Activated CD4-positive, alpha-beta memory T cell treated with anti-CD3 and anti-CD28 coated beads for 36 hours (primary cell): ENCODE measurements at regions not wholly inside any gene's neighbourhood (a gene's known extent, or its start where the extent isn't known, plus 50 kb on each side); places are given as distances from the start of the nearest gene placed in this dataset.
"Not testable (repeated sequence)": the region's sequence is repeated elsewhere in the genome, so short reads cannot be mapped to it uniquely, and the experiment has no call there.

Experiments used
- CTCF ChIA-PET: fragments of 350-600 bp; sonication (Branson Sonifier 250); formaldehyde crosslinking; loops from one replicate; lab custom pipeline; 2021; ENCODE audit warnings: antibody characterized with exemption, inconsistent platforms; lab: Charles Lee
- POLR2A ChIA-PET: fragments of 350-600 bp; sonication (Branson Sonifier 250); formaldehyde crosslinking; loops from one replicate; lab custom pipeline; 2021; ENCODE audit warnings: antibody characterized with exemption; lab: Charles Lee
- DNase-seq: peaks from one replicate; pipeline ENCODE4 v3.0.0-alpha.2; 2020
- H3K27ac Mint-ChIP-seq: one replicate; pipeline ENCODE4 v1.8.0; 2021; ENCODE audit warnings: mixed read lengths
- H3K27me3 Mint-ChIP-seq: one replicate; pipeline ENCODE4 v1.8.0; 2021; ENCODE audit warnings: mixed read lengths
- H3K36me3 Mint-ChIP-seq: one replicate; pipeline ENCODE4 v1.8.0; 2021; ENCODE audit warnings: mixed read lengths
- H3K4me1 Mint-ChIP-seq: one replicate; pipeline ENCODE4 v1.8.0; 2021; ENCODE audit warnings: low read depth, mixed read lengths
- H3K4me3 Mint-ChIP-seq: one replicate; pipeline ENCODE4 v1.8.0; 2021; ENCODE audit warnings: mild to moderate bottlenecking, mixed read lengths
- H3K9me3 Mint-ChIP-seq: one replicate; pipeline ENCODE4 v1.8.0; 2021; ENCODE audit warnings: mixed read lengths
- intact Hi-C: fragments of 100-400 bp; cut with micrococcal nuclease; formaldehyde crosslinking; loops from one replicate; pipeline ENCODE4 v1.15.1; 2023

DNA sequence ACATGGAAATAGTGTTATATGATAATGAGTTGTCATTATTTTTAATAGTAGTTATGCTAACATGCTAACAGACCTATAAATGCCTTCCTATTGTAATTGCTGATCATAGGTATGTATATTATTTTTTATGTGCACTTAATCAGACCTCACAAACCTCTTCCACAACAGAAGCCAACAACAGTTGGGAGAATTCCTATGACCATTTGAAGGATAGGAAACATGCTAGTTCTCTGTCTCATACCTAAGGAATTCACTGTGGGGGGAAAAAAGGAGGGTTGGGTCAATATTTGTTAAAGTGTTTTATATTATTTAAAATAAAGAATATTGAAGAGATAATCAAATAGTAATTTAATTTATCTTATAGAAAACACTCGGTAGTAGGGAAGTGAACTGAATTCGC is 990.9 kb downstream of the EPHA7 start:
- no peaks in the 10 kb centered on the region for H3K36me3 Mint-ChIP-seq
- H3K27ac Mint-ChIP-seq, result no peak overlapping the region
- CTCF ChIA-PET, result no interaction called here
- DNase-seq, result no peak
- POLR2A ChIA-PET, result no interaction called here
- no peaks in the 10 kb centered on the region for H3K4me1 Mint-ChIP-seq
- no peak overlapping the region for H3K4me3 Mint-ChIP-seq
- intact Hi-C loops, result no loop called here
- peaks cover 21% of the 10 kb centered on the region for H3K9me3 Mint-ChIP-seq
- H3K27me3 Mint-ChIP-seq, result no peaks in the 10 kb centered on the region

DNA sequence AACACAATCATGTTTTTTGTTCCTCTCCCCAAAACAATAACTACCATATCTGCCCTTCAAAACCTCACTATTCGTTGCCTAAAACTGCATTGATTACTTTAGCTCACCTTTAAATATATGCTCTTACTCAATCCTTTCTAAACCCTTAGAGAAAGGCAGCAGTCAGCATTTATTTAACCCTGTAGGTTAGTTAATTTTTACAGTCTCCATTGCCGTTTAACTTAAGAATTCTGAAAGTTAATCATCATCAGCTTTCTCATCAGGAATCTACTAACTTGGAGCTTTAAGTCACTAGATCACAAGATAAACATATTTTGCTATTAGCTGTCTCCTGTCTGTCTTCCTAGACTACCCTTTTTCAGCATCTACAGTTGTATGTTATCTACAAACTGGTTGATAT is 991.9 kb downstream of the EPHA7 start:
- H3K27ac Mint-ChIP-seq, result no peak overlapping the region
- H3K27me3 Mint-ChIP-seq, result no peaks in the 10 kb centered on the region
- CTCF ChIA-PET, result no interaction called here
- H3K4me3 Mint-ChIP-seq, result no peak overlapping the region
- no peaks in the 10 kb centered on the region for H3K4me1 Mint-ChIP-seq
- POLR2A ChIA-PET, result no interaction called here
- intact Hi-C loops, result no loop called here
- DNase-seq, result no peak
- H3K9me3 Mint-ChIP-seq, result peaks cover 28% of the 10 kb centered on the region
- no peaks in the 10 kb centered on the region for H3K36me3 Mint-ChIP-seq

DNA sequence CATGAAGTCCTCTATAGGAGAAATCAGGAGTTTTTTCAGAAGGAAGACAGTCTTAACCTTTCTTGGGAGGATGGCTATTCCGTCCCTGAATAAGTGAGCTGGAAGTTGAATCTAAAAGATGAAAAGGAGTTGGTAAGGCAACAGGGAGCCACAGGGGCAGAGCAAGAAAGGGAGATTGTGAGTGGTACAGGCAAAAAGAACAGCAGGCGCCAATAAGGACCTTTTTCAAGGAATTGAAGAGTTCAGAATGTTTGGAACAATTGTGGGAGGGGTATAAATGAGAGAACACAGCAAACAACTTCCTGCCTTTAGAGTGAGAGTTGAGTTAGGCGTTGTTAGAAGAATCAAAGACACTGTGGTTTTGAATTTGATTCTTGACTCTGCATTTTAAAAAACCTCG is 1003.7 kb downstream of the EPHA7 start:
- no peaks in the 10 kb centered on the region for H3K36me3 Mint-ChIP-seq
- no peak for DNase-seq
- H3K4me1 Mint-ChIP-seq, result no peaks in the 10 kb centered on the region
- H3K9me3 Mint-ChIP-seq, result peaks cover 8% of the 10 kb centered on the region
- POLR2A ChIA-PET, result no interaction called here
- H3K27me3 Mint-ChIP-seq, result no peaks in the 10 kb centered on the region
- no peak overlapping the region for H3K27ac Mint-ChIP-seq
- CTCF ChIA-PET, result no interaction called here
- no peak overlapping the region for H3K4me3 Mint-ChIP-seq
- intact Hi-C loops, result no loop called here

DNA sequence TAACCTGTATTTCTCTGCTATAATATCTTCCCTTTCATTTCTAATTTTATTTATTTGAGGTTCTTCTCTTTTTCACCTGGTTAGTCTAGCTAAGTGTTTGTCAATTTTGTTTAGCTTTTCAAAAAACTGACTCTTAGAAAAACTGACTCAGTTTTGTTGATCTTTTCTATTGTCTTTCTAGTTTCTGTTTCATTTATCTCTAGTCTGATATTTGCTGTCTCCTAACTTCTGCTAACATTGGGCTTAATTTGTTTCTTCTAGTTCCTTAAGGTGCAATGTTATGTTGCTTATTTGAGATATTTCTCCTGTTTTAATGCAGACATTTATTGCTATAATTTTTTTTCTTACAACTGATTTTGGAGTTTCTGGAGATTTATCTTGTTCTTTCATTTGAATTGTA is 1011.0 kb downstream of the EPHA7 start:
- Mint-ChIP-seq H3K4me3 (no peak overlapping the region), H3K27ac (no peak overlapping the region), H3K4me1 (no peaks in the 10 kb centered on the region), H3K36me3 (no peaks in the 10 kb centered on the region), H3K27me3 (no peaks in the 10 kb centered on the region), H3K9me3 (peaks cover 12% of the 10 kb centered on the region)
- ChIA-PET POLR2A (no interaction called here), CTCF (no interaction called here)
- DNase-seq, result no peak
- intact Hi-C loops, result no loop called here

DNA sequence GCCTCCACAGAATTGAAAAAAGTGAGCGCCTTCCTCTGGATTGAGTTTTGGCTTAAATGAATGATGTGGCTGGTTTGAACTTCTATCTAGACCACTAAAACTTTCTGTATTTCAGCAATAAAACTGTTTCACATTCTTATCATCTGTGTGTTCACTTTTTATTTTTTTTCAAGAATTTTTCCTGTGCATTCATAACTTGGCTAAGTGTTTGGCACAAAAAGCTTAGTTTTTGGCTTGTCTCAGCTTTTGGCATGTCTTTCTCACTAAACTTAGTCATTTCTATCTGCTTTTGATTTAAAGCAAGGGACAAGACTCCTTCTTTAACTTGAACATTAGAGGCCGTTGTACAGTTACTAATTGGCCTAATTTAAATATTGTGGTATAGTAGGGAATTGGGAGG is 1015.1 kb downstream of the EPHA7 start:
- H3K27ac Mint-ChIP-seq, result no peak overlapping the region

DNA sequence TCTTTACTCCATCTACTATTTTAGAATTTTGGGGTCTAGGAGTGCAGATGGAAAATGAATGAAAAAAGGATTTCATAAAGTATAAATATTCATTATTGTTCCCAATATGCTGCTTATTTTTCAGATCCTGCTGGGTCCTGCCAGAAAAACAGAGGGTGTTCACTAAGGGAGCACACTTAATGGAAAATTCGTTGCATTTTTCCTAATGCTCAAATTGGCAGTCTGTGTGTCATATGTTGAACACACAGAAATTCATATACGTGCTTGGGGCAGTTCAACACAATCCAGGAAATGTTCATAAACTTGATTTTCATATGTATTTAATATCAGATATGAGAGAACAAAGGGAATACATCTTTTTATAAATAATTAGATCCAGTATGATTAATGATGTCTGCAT is 1019.4 kb downstream of the EPHA7 start:
- POLR2A ChIA-PET, result no interaction called here
- no peaks in the 10 kb centered on the region for H3K36me3 Mint-ChIP-seq
- H3K27ac Mint-ChIP-seq, result no peak overlapping the region
- CTCF ChIA-PET, result no interaction called here
- H3K27me3 Mint-ChIP-seq, result no peaks in the 10 kb centered on the region
- H3K9me3 Mint-ChIP-seq, result peaks cover 17% of the 10 kb centered on the region
- H3K4me3 Mint-ChIP-seq, result no peak overlapping the region
- no peaks in the 10 kb centered on the region for H3K4me1 Mint-ChIP-seq
- no peak for DNase-seq
- intact Hi-C loops, result no loop called here

More for the DNA sequence above, 1015.1 kb downstream of the EPHA7 start:
- POLR2A ChIA-PET, result no interaction called here
- no peak for DNase-seq
- CTCF ChIA-PET, result no interaction called here
- H3K4me1 Mint-ChIP-seq, result no peaks in the 10 kb centered on the region
- no peaks in the 10 kb centered on the region for H3K27me3 Mint-ChIP-seq
- intact Hi-C loops, result no loop called here
- H3K4me3 Mint-ChIP-seq, result no peak overlapping the region
- peaks cover 17% of the 10 kb centered on the region for H3K9me3 Mint-ChIP-seq
- no peaks in the 10 kb centered on the region for H3K36me3 Mint-ChIP-seq

DNA sequence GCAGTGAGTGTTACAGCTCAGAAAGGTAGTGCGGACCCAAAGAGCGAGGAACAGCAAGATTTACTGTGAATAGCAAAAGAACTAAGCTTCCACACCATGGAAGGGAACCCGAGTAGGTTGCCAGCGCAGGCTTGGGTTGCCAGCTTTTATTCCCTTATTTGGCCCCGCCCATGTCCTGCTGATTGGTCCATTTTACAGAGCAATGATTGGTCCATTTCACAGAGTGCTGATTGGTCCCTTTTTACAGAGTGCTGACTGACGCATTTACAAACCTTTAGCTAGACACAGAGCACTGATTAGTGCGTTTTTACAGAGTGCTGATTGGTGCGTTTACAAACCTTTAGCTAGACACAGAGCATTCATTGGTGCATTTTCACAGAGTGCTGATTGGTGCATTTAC is 1030.7 kb downstream of the EPHA7 start:
- H3K27ac Mint-ChIP-seq, H3K4me3 Mint-ChIP-seq, POLR2A ChIA-PET, H3K36me3 Mint-ChIP-seq, intact Hi-C loops, H3K27me3 Mint-ChIP-seq, CTCF ChIA-PET, DNase-seq, H3K4me1 Mint-ChIP-seq: not testable (repeated sequence)
- H3K9me3 Mint-ChIP-seq, result peaks cover 17% of the 10 kb centered on the region

DNA sequence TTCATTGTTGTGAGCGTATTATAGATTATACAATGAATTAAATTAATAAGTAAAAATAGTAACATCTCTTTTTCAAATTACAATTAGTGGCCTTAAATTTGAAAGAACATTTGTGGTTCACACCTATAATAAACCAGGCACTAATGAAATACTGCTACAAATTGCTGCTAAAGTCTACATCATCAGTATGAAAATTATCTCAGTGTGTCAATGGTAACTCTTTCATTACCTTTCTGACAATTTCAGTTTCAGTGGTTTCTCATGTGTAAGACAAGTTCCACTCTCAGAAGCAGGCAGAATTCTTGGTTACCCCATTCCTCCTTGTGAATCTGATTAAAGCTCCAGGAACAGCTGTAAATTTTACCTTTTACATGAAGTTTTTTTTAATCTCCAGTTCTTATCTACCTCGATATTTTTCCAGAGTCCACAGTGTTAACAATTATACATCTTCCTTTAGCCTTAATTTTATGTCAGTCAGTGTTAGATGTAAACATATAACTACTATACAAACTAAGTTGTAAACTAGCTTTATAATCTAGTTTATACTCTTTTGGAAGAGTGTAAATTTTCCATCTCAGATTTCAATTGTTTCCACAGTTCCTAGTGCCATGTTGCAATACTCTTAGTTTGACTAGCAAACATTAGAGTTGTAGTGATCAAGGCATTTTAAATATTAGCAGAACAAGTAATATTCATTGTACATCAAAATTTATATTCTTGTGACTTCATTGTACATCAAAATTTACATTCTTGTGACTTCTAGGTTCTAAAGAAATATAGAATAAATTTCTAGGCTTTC is 1038.4 kb downstream of the EPHA7 start:
- peaks cover 4% of the 10 kb centered on the region for H3K9me3 Mint-ChIP-seq
- POLR2A ChIA-PET, result no interaction called here
- H3K27ac Mint-ChIP-seq, result no peak overlapping the region
- H3K27me3 Mint-ChIP-seq, result no peaks in the 10 kb centered on the region
- no peaks in the 10 kb centered on the region for H3K36me3 Mint-ChIP-seq
- no peak for DNase-seq
- H3K4me3 Mint-ChIP-seq, result no peak overlapping the region
- no peaks in the 10 kb centered on the region for H3K4me1 Mint-ChIP-seq
- CTCF ChIA-PET, result no interaction called here
- intact Hi-C loops, result no loop called here

DNA sequence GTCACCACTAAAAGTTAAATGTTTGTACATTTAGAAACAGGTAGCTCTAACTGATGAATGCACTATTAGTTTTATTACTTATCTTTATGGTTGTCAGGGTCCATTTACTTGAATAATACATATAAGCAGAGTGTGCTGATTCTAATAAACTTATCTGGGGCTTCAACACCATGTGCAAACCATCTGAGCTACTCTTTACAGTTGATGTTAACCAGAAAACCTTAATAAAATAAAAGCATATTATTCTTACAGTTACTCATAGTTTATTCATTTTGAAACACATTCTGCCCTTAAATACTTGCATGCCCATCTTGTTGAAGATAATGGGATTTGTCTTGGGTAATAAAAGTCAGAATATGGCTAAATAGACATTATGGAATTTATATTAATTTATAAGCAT is 1042.2 kb downstream of the EPHA7 start:
- POLR2A ChIA-PET, result no interaction called here
- intact Hi-C loops, result no loop called here

DNA sequence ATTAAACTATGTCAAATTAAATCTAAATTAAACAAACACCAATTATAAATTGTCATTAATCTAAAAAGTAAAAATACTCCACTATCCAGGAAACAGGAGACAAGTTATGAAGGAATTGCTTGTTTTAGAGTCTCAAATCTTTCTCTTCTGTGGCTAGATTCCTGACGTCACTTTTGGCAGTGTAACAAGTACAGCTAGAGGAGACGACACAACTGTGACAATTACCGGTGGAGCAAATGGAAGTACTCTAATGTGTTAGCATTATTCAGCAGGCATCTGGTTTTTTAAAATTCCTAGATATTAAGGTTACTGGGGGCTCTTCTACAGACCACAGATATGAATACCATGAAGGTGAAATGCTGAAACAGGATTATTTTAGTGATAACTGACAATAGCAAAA is 1042.7 kb downstream of the EPHA7 start:
- H3K27ac Mint-ChIP-seq, result no peak overlapping the region
- no peaks in the 10 kb centered on the region for H3K36me3 Mint-ChIP-seq
- intact Hi-C loops, result no loop called here
- no peaks in the 10 kb centered on the region for H3K27me3 Mint-ChIP-seq
- DNase-seq, result no peak
- CTCF ChIA-PET, result no interaction called here
- H3K4me3 Mint-ChIP-seq, result no peak overlapping the region
- no peaks in the 10 kb centered on the region for H3K4me1 Mint-ChIP-seq
- POLR2A ChIA-PET, result no interaction called here
- peaks cover 4% of the 10 kb centered on the region for H3K9me3 Mint-ChIP-seq

More for the DNA sequence above, 1042.2 kb downstream of the EPHA7 start:
- H3K9me3 Mint-ChIP-seq, result peaks cover 4% of the 10 kb centered on the region
- H3K27ac Mint-ChIP-seq, result no peak overlapping the region
- H3K27me3 Mint-ChIP-seq, result no peaks in the 10 kb centered on the region
- no peaks in the 10 kb centered on the region for H3K4me1 Mint-ChIP-seq
- no peak for DNase-seq
- no peaks in the 10 kb centered on the region for H3K36me3 Mint-ChIP-seq
- CTCF ChIA-PET, result no interaction called here
- H3K4me3 Mint-ChIP-seq, result no peak overlapping the region

DNA sequence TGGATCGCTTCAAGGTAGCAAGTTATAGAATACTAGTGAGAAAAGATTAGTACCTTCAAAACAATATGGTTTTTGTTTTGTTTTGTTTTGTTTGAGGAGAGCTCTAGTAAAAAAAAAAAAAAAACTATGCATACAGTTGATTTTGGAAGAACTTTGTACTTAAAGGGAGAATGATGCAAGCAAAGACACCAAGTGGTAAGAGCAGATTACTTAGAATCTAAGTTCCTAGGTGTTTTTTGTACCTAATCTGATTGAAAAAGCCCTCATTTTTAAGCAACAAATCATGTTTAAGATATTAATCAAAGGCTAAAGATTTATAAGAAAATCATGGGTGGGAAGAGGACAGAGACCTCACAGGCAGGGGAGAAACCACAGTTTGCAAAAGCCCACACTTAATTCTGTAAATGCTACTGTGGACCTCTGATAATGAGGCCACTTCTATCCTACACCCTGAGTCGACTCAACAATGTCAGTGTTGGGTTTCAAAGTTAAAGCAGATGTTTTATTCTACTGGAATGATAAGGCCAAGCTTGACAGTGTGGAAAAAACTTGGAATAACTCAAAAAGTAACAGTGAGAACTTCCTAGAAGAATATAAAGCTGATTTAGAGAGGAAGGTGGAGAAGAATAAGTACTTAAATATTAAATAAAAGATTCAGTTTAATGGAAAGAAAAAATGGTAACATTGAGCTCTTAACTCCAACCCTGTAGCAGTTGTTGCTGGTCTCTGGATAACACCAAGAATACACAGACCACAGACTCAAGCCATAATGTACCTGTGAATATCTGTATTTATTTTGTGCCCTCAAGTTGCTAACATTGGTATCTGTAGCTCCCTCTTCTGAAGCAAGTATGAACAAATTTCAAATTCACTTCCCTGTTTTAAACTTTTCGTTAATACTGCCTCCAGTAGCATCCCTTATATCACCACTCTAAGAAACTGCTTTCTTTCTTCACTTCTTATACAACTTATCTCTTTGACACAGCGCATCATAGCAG is 1047.8 kb downstream of the EPHA7 start:
- CTCF ChIA-PET, result no interaction called here
- Mint-ChIP-seq H3K9me3 (peaks cover under 1% of the 10 kb centered on the region), H3K4me3 (no peak overlapping the region), H3K36me3 (no peaks in the 10 kb centered on the region), H3K4me1 (no peaks in the 10 kb centered on the region), H3K27me3 (no peaks in the 10 kb centered on the region), H3K27ac (no peak overlapping the region)
- POLR2A ChIA-PET, result no interaction called here
- DNase-seq, result no peak
- intact Hi-C loops, result no loop called here

DNA sequence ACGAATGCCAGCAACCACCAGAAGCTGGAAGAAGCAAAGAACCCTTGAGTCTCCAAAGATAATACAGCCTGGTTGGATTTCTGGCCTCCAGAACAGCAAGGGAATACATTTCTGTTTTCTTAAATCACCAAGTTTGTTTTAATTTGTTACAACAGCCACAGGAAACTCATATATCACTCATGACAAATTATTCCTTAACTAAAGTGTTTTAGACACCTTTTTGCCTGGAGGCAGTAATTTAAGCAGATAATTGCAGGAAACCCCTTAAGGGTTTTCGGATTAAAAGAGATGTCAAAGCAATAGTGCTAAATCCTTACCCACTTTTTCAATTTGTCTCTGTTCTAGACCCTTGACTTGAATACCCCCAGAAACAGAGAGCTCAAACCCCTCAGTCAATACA is 1050.0 kb downstream of the EPHA7 start:
- Mint-ChIP-seq H3K36me3 (no peaks in the 10 kb centered on the region), H3K27ac (no peak overlapping the region), H3K27me3 (no peaks in the 10 kb centered on the region), H3K4me3 (no peak overlapping the region), H3K9me3 (peaks cover 5% of the 10 kb centered on the region), H3K4me1 (no peaks in the 10 kb centered on the region)
- DNase-seq, result no peak
- CTCF ChIA-PET, result no interaction called here
- intact Hi-C loops, result no loop called here
- POLR2A ChIA-PET, result no interaction called here
